Stomach (tissue), 4 donors: ENCODE measurements at regions not wholly inside any gene's neighbourhood (a gene's known extent, or its start where the extent isn't known, plus 50 kb on each side); places are given as distances from the start of the nearest gene placed in this dataset.

Source experiments
- POLR2A ChIP-seq, 4 donors: fragments of 450-650 bp; IDR thresholded peaks; one replicate each; pipeline ENCODE4 v1.6.1; 2016; ENCODE audit warnings: antibody characterized with exemption in 4 of 4, control low read depth in 2 of 4, mild to moderate bottlenecking in 1 of 4, moderate library complexity in 1 of 4
- POLR2AphosphoS5 ChIP-seq, 3 donors: sonication (generic); formaldehyde crosslinking; IDR thresholded peaks; one replicate each; pipeline ENCODE4 v1.6.1; 2016; ENCODE audit warnings: antibody characterized with exemption in 3 of 3
- TF ChIP-seq, protein P1 (sequence below), 7 experiments: fragments of 450-650 bp in 4 of 7; fragments of 200-600 bp in 3 of 7; sonication (generic) in 3 of 7; IDR thresholded peaks; one replicate each; pipeline ENCODE4 v1.5.1; 2016 to 2019; ENCODE audit warnings: antibody characterized with exemption in 7 of 7, control low read depth in 2 of 7, mild to moderate bottlenecking in 1 of 7

- TF ChIP-seq POLR2A (IDR thresholded peaks at IDR 0.05), result no peak
- TF ChIP-seq, protein P1, sequence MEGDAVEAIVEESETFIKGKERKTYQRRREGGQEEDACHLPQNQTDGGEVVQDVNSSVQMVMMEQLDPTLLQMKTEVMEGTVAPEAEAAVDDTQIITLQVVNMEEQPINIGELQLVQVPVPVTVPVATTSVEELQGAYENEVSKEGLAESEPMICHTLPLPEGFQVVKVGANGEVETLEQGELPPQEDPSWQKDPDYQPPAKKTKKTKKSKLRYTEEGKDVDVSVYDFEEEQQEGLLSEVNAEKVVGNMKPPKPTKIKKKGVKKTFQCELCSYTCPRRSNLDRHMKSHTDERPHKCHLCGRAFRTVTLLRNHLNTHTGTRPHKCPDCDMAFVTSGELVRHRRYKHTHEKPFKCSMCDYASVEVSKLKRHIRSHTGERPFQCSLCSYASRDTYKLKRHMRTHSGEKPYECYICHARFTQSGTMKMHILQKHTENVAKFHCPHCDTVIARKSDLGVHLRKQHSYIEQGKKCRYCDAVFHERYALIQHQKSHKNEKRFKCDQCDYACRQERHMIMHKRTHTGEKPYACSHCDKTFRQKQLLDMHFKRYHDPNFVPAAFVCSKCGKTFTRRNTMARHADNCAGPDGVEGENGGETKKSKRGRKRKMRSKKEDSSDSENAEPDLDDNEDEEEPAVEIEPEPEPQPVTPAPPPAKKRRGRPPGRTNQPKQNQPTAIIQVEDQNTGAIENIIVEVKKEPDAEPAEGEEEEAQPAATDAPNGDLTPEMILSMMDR (IDR thresholded peaks at IDR 0.05), result no peak
- no peak for TF ChIP-seq POLR2AphosphoS5 (IDR thresholded peaks at IDR 0.05)
Observed at GRCh38 chr19:29086182-29086581, 126.8 kb downstream of the UQCRFS1 start.
